Esophagus squamous epithelium (tissue), 4 donors: ENCODE measurements at regions not wholly inside any gene's neighbourhood (a gene's known extent, or its start where the extent isn't known, plus 50 kb on each side); places are given as distances from the start of the nearest gene placed in this dataset.

Experiments used
- POLR2A ChIP-seq, 4 donors: fragments of 450-650 bp; IDR thresholded peaks; one replicate each; pipeline ENCODE4 v1.6.1; 2017; ENCODE audit warnings: antibody characterized with exemption in 4 of 4, mild to moderate bottlenecking in 4 of 4, moderate library complexity in 3 of 4
- TF ChIP-seq, protein P1 (sequence below), 6 experiments: fragments of 450-650 bp in 4 of 6; fragments of 200-600 bp in 2 of 6; sonication (generic) in 2 of 6; IDR thresholded peaks; one replicate each; pipeline ENCODE4 v1.5.1; 2016 to 2019; ENCODE audit warnings: antibody characterized with exemption in 6 of 6, mild to moderate bottlenecking in 4 of 6, moderate library complexity in 4 of 6

DNA sequence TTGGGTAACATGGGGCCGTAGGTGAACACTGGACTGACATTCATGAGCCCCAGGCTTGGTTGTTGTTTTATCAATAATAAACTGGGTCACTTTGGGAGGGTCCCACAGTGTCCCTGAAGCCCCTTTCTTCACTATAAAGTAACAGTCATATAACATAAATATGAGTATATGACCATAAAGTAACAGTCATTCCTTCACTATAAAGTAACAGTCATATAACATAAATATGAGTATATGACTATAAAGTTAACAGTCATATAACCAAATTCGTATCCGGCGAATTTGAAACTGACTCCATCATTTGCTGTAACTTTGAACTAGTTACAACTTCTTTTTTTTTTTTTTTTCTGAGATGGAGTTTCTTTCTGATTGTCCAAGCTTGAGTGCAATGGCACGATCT, 210.3 kb downstream of the KATNAL1 start:
- TF ChIP-seq, protein P1, sequence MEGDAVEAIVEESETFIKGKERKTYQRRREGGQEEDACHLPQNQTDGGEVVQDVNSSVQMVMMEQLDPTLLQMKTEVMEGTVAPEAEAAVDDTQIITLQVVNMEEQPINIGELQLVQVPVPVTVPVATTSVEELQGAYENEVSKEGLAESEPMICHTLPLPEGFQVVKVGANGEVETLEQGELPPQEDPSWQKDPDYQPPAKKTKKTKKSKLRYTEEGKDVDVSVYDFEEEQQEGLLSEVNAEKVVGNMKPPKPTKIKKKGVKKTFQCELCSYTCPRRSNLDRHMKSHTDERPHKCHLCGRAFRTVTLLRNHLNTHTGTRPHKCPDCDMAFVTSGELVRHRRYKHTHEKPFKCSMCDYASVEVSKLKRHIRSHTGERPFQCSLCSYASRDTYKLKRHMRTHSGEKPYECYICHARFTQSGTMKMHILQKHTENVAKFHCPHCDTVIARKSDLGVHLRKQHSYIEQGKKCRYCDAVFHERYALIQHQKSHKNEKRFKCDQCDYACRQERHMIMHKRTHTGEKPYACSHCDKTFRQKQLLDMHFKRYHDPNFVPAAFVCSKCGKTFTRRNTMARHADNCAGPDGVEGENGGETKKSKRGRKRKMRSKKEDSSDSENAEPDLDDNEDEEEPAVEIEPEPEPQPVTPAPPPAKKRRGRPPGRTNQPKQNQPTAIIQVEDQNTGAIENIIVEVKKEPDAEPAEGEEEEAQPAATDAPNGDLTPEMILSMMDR (IDR thresholded peaks at IDR 0.05), result no peak
- TF ChIP-seq POLR2A (IDR thresholded peaks at IDR 0.05), result no peak
